BE2C (cell line): ENCODE measurements at regions not wholly inside any gene's neighbourhood (a gene's known extent, or its start where the extent isn't known, plus 50 kb on each side); places are given as distances from the start of the nearest gene placed in this dataset.

Source experiments
- DNase-seq: peaks from one replicate; pipeline ENCODE4 v3.0.0-alpha.2; 2020
- H3K27me3 ChIP-seq: fragments of 250-450 bp; sonication (Bioruptor Pico); 2 replicates; pipeline ENCODE4 v1.5.1; 2020; ENCODE audit warnings: mild to moderate bottlenecking
- H3K36me3 ChIP-seq: fragments of 250-450 bp; sonication (Bioruptor Pico); 2 replicates; pipeline ENCODE4 v1.5.1; 2020; ENCODE audit warnings: mild to moderate bottlenecking
- H3K4me1 ChIP-seq: fragments of 250-450 bp; sonication (Bioruptor Pico); 2 replicates; pipeline ENCODE4 v1.5.1; 2020
- H3K4me3 ChIP-seq: 2 replicates; pipeline ENCODE4 v1.5.1; 2011; ENCODE audit warnings: low read depth, low read length
- H3K9me3 ChIP-seq: fragments of 250-450 bp; sonication (Bioruptor Pico); 2 replicates; pipeline ENCODE4 v1.5.1; 2020
- CTCF ChIP-seq: IDR thresholded peaks from 2 replicates; pipeline ENCODE4 v1.5.1; 2012; ENCODE audit warnings: mild to moderate bottlenecking, low read depth, low read length

GRCh38 chr11:27968461-27968860, 139.5 kb downstream of the KIF18A start:
- TF ChIP-seq CTCF: no peak
- no peaks in the 10 kb centered on the region for H3K9me3 ChIP-seq
- H3K36me3 ChIP-seq: no peaks in the 10 kb centered on the region
- no peaks in the 10 kb centered on the region for H3K27me3 ChIP-seq
- H3K4me3 ChIP-seq: no peak overlapping the region
- H3K4me1 ChIP-seq: no peaks in the 10 kb centered on the region
- no peak for DNase-seq

- H3K36me3 ChIP-seq: no peaks in the 10 kb centered on the region
- no peaks in the 10 kb centered on the region for H3K4me1 ChIP-seq
- H3K4me3 ChIP-seq: no peak overlapping the region
- no peaks in the 10 kb centered on the region for H3K9me3 ChIP-seq
- H3K27me3 ChIP-seq: no peaks in the 10 kb centered on the region
- TF ChIP-seq CTCF: no peak
- no peak for DNase-seq
Measured at GRCh38 chr11:27965559-27965958, 142.4 kb downstream of the KIF18A start.

- no peaks in the 10 kb centered on the region for H3K9me3 ChIP-seq
- DNase-seq: no peak
- no peaks in the 10 kb centered on the region for H3K27me3 ChIP-seq
- H3K36me3 ChIP-seq: no peaks in the 10 kb centered on the region
- no peaks in the 10 kb centered on the region for H3K4me1 ChIP-seq
- TF ChIP-seq CTCF: no peak
- H3K4me3 ChIP-seq: no peak overlapping the region
Measured at GRCh38 chr11:27963370-27963769, 144.6 kb downstream of the KIF18A start.

GRCh38 chr11:27949951-27950738, 157.8 kb downstream of the KIF18A start:
- H3K9me3 ChIP-seq: no peaks in the 10 kb centered on the region
- TF ChIP-seq CTCF: no peak

GRCh38 chr11:27945348-27945747, 162.6 kb downstream of the KIF18A start:
- H3K4me3 ChIP-seq: no peak overlapping the region
- DNase-seq: no peak
- no peaks in the 10 kb centered on the region for H3K36me3 ChIP-seq
- H3K9me3 ChIP-seq: no peaks in the 10 kb centered on the region
- TF ChIP-seq CTCF: no peak
- no peaks in the 10 kb centered on the region for H3K27me3 ChIP-seq
- H3K4me1 ChIP-seq: no peaks in the 10 kb centered on the region

More at GRCh38 chr11:27949951-27950738, 157.8 kb downstream of the KIF18A start:
- Histone ChIP-seq H3K4me3 (no peak overlapping the region), H3K4me1 (no peaks in the 10 kb centered on the region), H3K36me3 (no peaks in the 10 kb centered on the region), H3K27me3 (no peaks in the 10 kb centered on the region)
- no peak for DNase-seq

GRCh38 chr11:27938011-27938410, 169.9 kb downstream of the KIF18A start:
- TF ChIP-seq CTCF: no peak
- Histone ChIP-seq H3K4me1 (no peaks in the 10 kb centered on the region), H3K4me3 (no peak overlapping the region), H3K9me3 (no peaks in the 10 kb centered on the region), H3K36me3 (no peaks in the 10 kb centered on the region), H3K27me3 (no peaks in the 10 kb centered on the region)
- DNase-seq: no peak
